ENCODE measurements at regions not wholly inside any gene's neighbourhood (a gene's known extent, or its start where the extent isn't known, plus 50 kb on each side); places are given as distances from the start of the nearest gene placed in this dataset.

DNA sequence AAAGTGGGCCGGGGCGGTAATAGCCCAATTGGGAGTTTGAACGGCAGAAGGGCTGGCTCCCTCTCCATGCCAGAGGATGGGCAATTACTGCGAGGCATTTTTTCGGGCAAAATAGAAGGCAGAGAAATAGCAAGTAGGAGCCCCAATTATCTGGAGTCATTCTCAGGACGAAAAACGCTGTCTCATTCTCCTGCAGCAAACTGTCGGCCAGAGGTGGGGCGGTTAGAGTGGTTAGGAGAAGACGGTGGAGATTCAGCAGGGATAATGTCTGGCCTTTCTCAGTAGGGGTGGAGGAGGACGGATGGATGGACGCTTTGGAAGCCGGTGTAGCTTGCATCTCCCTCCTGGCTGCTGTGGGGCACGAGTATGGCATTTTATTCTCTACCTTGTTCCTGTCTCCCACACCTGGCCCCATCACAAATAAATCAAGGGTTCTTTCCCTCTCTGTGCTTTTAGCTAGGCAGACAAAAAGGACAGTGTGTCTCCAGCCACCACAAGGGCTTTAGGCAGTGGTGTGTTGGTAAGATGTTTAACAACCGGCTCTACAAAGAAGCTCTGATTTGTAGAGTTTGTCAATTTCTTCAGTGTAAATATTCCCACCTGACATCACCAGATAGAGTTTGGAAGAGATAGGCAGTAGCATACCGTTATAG, 140.5 kb upstream of the LHX5 start:
- TF ChIP-seq, protein P1, sequence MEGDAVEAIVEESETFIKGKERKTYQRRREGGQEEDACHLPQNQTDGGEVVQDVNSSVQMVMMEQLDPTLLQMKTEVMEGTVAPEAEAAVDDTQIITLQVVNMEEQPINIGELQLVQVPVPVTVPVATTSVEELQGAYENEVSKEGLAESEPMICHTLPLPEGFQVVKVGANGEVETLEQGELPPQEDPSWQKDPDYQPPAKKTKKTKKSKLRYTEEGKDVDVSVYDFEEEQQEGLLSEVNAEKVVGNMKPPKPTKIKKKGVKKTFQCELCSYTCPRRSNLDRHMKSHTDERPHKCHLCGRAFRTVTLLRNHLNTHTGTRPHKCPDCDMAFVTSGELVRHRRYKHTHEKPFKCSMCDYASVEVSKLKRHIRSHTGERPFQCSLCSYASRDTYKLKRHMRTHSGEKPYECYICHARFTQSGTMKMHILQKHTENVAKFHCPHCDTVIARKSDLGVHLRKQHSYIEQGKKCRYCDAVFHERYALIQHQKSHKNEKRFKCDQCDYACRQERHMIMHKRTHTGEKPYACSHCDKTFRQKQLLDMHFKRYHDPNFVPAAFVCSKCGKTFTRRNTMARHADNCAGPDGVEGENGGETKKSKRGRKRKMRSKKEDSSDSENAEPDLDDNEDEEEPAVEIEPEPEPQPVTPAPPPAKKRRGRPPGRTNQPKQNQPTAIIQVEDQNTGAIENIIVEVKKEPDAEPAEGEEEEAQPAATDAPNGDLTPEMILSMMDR (IDR thresholded peaks at IDR 0.05), result no peak
- TF ChIP-seq POLR2A (IDR thresholded peaks at IDR 0.05), result no peak

Data from testis (tissue), 2 donors.